ENCODE measurements at regions not wholly inside any gene's neighbourhood (a gene's known extent, or its start where the extent isn't known, plus 50 kb on each side); places are given as distances from the start of the nearest gene placed in this dataset.
A peak's percentile ranks its signal among the peaks of the same experiment; 100 is the strongest.

- DNase-seq (ENCODE audit: low read depth, low spot score): no peak
Measured at GRCh38 chr5:9690751-9691150, 60.6 kb upstream of the TAS2R1 start.

DNA sequence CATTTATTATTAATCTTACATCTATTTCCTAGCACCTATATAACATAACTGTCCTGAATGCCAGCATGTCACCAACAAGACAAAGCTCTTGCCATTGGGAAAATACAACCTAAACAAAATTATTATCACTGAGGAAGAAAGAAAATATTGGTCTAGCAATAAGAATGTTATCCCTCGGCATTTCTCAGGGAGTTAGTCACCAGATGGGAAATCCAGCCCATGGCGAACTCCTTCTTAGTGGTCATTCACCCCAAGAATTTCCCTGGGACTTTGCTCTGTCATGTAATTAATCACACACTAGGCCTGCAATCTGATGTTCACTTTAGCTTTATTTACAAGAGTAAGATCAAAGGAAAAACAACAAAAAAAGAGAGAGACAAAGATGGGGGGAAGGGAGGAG is 56.1 kb upstream of the TAS2R1 start:
- DNase-seq (ENCODE audit: low read depth, low spot score): peak; percentile 8

DNA sequence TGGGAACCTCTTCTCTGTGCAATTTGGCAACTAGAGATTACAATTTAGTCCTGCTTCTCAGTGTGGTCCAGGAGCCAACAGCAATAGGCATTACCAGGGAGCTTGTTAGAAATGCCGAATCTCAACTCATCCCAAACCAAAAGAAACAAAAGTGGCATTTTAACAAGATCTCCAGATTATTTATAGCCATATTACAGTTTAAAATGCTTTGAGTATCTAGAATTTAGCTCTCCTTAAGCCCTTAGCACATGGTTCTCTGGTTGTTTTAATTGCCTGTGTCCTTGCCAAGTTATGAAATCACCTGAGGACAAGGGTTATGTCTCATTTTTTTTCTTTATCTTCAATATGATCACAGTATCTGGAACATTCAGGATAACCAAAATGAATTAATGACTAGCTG is 51.6 kb upstream of the TAS2R1 start:
- DNase-seq (ENCODE audit: low read depth, low spot score): no peak
